ENCODE measurements at regions not wholly inside any gene's neighbourhood (a gene's known extent, or its start where the extent isn't known, plus 50 kb on each side); places are given as distances from the start of the nearest gene placed in this dataset.

GRCh38 chr2:66329081-66329605 lies 105.8 kb upstream of the MEIS1 start:
- TF ChIP-seq, protein P1, sequence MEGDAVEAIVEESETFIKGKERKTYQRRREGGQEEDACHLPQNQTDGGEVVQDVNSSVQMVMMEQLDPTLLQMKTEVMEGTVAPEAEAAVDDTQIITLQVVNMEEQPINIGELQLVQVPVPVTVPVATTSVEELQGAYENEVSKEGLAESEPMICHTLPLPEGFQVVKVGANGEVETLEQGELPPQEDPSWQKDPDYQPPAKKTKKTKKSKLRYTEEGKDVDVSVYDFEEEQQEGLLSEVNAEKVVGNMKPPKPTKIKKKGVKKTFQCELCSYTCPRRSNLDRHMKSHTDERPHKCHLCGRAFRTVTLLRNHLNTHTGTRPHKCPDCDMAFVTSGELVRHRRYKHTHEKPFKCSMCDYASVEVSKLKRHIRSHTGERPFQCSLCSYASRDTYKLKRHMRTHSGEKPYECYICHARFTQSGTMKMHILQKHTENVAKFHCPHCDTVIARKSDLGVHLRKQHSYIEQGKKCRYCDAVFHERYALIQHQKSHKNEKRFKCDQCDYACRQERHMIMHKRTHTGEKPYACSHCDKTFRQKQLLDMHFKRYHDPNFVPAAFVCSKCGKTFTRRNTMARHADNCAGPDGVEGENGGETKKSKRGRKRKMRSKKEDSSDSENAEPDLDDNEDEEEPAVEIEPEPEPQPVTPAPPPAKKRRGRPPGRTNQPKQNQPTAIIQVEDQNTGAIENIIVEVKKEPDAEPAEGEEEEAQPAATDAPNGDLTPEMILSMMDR (IDR thresholded peaks at IDR 0.05): no peak
- TF ChIP-seq POLR2A (IDR thresholded peaks at IDR 0.05): no peak
